DOHH2 (cell line): ENCODE measurements at regions not wholly inside any gene's neighbourhood (a gene's known extent, or its start where the extent isn't known, plus 50 kb on each side); places are given as distances from the start of the nearest gene placed in this dataset.

Source experiments
- EZH2phosphoT487 ChIP-seq: fragments of 200-600 bp; sonication (generic); IDR thresholded peaks from 2 replicates; pipeline ENCODE4 v1.6.1; 2017; ENCODE audit warnings: borderline replicate concordance, mild to moderate bottlenecking, antibody characterized with exemption, low read length, moderate library complexity, mixed read lengths
- TF ChIP-seq, protein P1 (sequence below): fragments of 200-600 bp; sonication (generic); IDR thresholded peaks from one replicate; pipeline ENCODE4 v1.5.1; 2014; ENCODE audit warnings: antibody characterized with exemption, mild to moderate bottlenecking, low read depth, low read length; ENCODE audit not compliant: poor library complexity, severe bottlenecking

DNA sequence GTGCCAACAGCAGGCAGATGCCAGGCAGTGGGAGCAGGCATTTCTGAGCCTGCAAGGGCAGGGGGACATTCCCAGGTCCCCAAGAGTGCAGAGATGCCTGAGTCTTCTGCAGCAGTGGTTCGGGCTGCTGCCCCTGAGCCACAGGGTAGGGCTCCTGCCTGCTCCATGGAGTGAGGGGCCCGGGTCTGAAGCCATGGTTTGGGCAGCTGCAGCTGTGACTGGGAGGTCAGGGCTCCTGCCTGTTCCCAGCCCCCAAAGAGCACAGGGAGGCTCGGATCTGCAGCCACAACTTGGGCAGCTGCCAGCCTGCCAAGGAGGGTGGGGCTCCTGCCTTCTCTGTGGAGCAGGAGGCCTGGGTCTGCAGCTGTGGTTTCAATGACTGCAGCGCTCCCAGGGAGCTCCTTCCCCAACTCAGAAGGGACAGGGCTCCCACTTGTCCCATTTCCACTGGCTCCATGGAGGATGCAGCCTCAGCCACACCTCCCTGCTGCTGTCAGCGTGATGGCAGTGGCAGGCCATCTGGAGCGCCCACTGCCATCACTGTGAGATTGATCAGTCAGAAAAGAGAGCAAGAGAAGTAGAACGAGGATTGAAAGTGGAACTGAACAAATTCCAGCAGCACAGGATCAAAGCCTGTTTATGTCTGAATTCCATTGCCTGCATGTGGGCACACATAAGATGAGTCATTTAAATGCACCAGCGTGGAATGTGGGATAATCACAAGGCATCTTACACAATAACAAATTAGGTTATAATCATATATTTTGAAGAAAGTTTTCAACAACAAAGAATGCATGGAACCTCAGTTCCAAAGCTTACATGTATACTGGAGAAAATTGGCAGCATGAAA is 93.1 kb upstream of the CXorf51A start:
- TF ChIP-seq, protein P1, sequence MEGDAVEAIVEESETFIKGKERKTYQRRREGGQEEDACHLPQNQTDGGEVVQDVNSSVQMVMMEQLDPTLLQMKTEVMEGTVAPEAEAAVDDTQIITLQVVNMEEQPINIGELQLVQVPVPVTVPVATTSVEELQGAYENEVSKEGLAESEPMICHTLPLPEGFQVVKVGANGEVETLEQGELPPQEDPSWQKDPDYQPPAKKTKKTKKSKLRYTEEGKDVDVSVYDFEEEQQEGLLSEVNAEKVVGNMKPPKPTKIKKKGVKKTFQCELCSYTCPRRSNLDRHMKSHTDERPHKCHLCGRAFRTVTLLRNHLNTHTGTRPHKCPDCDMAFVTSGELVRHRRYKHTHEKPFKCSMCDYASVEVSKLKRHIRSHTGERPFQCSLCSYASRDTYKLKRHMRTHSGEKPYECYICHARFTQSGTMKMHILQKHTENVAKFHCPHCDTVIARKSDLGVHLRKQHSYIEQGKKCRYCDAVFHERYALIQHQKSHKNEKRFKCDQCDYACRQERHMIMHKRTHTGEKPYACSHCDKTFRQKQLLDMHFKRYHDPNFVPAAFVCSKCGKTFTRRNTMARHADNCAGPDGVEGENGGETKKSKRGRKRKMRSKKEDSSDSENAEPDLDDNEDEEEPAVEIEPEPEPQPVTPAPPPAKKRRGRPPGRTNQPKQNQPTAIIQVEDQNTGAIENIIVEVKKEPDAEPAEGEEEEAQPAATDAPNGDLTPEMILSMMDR, result no peak
- TF ChIP-seq EZH2phosphoT487, result no peak
